Mucosa of rectum (tissue), 2 donors: ENCODE measurements at regions not wholly inside any gene's neighbourhood (a gene's known extent, or its start where the extent isn't known, plus 50 kb on each side); places are given as distances from the start of the nearest gene placed in this dataset.

ENCODE experiments used
- H3K27ac ChIP-seq, 2 donors: one replicate each; pipeline ENCODE4 v1.7.0; 2013; ENCODE audit warnings: inconsistent platforms in 2 of 2, low read depth in 2 of 2, low read length in 2 of 2
- H3K27me3 ChIP-seq, 2 donors: one replicate each; pipeline ENCODE4 v1.7.0; 2013; ENCODE audit warnings: low read length in 2 of 2; ENCODE audit not compliant: control insufficient read depth in 2 of 2, insufficient read depth in 2 of 2
- H3K36me3 ChIP-seq, 2 donors: one replicate each; pipeline ENCODE4 v1.7.0; 2013; ENCODE audit warnings: low read length in 2 of 2; ENCODE audit not compliant: control insufficient read depth in 2 of 2, insufficient read depth in 2 of 2
- H3K4me1 ChIP-seq, 2 donors: one replicate each; pipeline ENCODE4 v1.7.0; 2013; ENCODE audit warnings: low read length in 2 of 2, mild to moderate bottlenecking in 1 of 2; ENCODE audit not compliant: control insufficient read depth in 2 of 2, insufficient read depth in 2 of 2
- H3K4me3 ChIP-seq, 2 donors: one replicate each; pipeline ENCODE4 v1.7.0; 2013; ENCODE audit warnings: low read length in 2 of 2
- H3K9ac ChIP-seq, 2 donors: one replicate each; pipeline ENCODE4 v1.7.0; 2013; ENCODE audit warnings: low read length in 2 of 2, low read depth in 1 of 2, mild to moderate bottlenecking in 1 of 2
- H3K9me3 ChIP-seq, 2 donors: one replicate each; pipeline ENCODE4 v1.7.0; 2013; ENCODE audit warnings: low read length in 2 of 2; ENCODE audit not compliant: control insufficient read depth in 2 of 2
- donor health status: healthy.
- donor health status: Normal muscosa, but diverticular disease.

- Histone ChIP-seq H3K36me3 (no peaks in the 10 kb centered on the region), H3K9ac (no peak overlapping the region), H3K9me3 (no peaks in the 10 kb centered on the region), H3K27me3 (no peaks in the 10 kb centered on the region), H3K27ac (no peak overlapping the region), H3K4me1 (no peaks in the 10 kb centered on the region), H3K4me3 (no peak overlapping the region)
Observed at GRCh38 chr21:16377857-16378256, 648.1 kb downstream of the USP25 start.

DNA sequence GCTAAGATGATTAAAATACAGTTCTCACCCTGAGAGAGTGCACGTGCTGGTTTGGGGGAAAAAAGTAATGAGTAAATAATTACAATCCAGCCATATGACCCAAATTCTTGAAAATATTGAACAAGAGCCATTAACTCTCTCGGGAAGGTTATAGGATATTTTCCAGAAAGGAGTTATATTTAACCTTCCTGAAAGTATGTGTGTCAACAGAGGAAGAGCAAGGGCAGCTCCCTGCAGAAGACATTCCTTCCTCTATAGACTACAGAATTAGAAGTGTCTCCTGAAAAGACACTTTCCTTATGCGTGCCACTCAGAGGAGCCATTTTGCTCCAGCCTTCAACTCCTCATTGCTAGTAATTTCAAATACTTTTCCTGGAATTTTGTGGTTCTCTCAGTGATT, 648.7 kb downstream of the USP25 start:
- H3K9me3 ChIP-seq = no peaks in the 10 kb centered on the region
- no peaks in the 10 kb centered on the region for H3K36me3 ChIP-seq
- H3K27ac ChIP-seq = no peak overlapping the region
- H3K4me1 ChIP-seq = no peaks in the 10 kb centered on the region
- H3K27me3 ChIP-seq = no peaks in the 10 kb centered on the region
- H3K9ac ChIP-seq = no peak overlapping the region
- H3K4me3 ChIP-seq = no peak overlapping the region

- Histone ChIP-seq H3K36me3 (no peaks in the 10 kb centered on the region), H3K27me3 (no peaks in the 10 kb centered on the region), H3K4me3 (no peak overlapping the region)
Observed at GRCh38 chr21:16388291-16388690, 658.5 kb downstream of the USP25 start.

GRCh38 chr21:16388911-16389560, 659.3 kb downstream of the USP25 start:
- Histone ChIP-seq H3K27ac (no peak overlapping the region), H3K9ac (no peak overlapping the region), H3K4me3 (no peak overlapping the region)

More at GRCh38 chr21:16388291-16388690, 658.5 kb downstream of the USP25 start:
- Histone ChIP-seq H3K4me1 (no peaks in the 10 kb centered on the region), H3K9me3 (no peaks in the 10 kb centered on the region), H3K9ac (no peak overlapping the region), H3K27ac (no peak overlapping the region)

DNA sequence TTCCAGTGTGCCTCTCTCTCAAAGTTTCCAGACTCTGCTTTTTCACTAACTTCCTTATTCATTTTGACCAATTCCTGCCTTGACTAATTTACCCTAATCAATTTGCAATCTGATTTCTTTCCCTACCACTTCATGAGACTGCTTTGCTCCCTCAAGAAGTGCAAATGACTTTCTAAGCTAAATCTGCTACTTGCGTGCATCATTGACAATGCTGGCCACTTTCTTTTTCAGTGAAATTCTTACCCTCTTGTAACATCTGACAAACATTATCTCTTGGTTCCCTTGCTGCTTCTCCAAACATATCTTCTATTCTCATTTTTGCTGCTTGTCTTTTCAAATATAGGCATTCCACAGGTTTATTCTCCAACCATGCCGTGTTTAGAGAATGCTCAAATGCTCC, 659.9 kb downstream of the USP25 start:
- H3K9ac ChIP-seq = no peak overlapping the region
- H3K27ac ChIP-seq = no peak overlapping the region
- no peaks in the 10 kb centered on the region for H3K27me3 ChIP-seq
- no peaks in the 10 kb centered on the region for H3K4me1 ChIP-seq
- no peaks in the 10 kb centered on the region for H3K36me3 ChIP-seq
- no peak overlapping the region for H3K4me3 ChIP-seq
- no peaks in the 10 kb centered on the region for H3K9me3 ChIP-seq

More at GRCh38 chr21:16388911-16389560, 659.3 kb downstream of the USP25 start:
- Histone ChIP-seq H3K27me3 (no peaks in the 10 kb centered on the region), H3K4me1 (no peaks in the 10 kb centered on the region), H3K36me3 (no peaks in the 10 kb centered on the region), H3K9me3 (no peaks in the 10 kb centered on the region)

DNA sequence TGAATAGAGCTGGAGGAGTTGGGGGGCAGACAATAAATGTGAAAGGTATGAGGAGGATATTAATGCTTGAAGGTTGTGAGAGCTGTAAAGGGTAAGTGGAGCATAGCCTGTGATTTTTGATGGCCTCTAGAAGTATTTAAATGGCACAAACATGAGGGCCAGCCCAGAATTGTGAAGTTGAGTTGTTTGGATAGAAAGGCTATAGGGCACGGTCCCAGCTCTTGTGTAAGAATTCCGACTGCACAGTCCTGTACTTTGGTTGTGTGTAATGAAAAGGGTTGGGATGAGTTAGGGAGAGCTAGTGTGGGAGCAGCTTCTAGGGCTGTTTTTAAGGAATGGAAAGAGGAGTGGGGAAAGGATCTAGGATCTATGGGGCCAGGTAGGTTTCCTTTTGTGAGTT, 665.5 kb downstream of the USP25 start:
- peaks cover 0 to 2% of the 10 kb centered on the region in 2 donors for H3K9me3 ChIP-seq
- no peak overlapping the region for H3K27ac ChIP-seq
- no peaks in the 10 kb centered on the region for H3K4me1 ChIP-seq
- no peaks in the 10 kb centered on the region for H3K36me3 ChIP-seq
- no peak overlapping the region for H3K9ac ChIP-seq
- H3K27me3 ChIP-seq = no peaks in the 10 kb centered on the region
- H3K4me3 ChIP-seq = no peak overlapping the region

DNA sequence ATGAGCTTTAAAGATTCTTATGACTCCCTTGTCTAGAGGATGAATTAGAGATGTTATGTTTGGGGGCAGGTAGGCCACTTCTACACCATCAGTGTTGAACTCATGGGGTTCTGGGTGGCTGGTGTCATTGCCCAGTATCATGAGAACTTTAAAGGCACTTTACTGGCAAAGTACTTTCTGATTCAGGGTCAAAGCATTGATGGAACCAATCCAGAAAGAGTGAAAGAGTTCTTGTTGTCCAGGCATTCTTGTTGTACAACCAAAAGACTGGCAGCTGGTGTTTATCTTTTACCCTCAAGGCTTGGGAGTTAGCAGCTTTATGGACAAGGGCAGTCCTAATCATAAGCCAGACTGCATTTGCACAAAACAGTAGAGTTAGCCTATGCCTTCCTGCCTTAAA, 673.0 kb downstream of the USP25 start:
- H3K36me3 ChIP-seq = no peaks in the 10 kb centered on the region
- H3K4me3 ChIP-seq = no peak overlapping the region
- H3K27me3 ChIP-seq = no peaks in the 10 kb centered on the region
- no peak overlapping the region for H3K27ac ChIP-seq
- no peaks in the 10 kb centered on the region for H3K4me1 ChIP-seq
- no peak overlapping the region for H3K9ac ChIP-seq
- no peaks in the 10 kb centered on the region for H3K9me3 ChIP-seq

DNA sequence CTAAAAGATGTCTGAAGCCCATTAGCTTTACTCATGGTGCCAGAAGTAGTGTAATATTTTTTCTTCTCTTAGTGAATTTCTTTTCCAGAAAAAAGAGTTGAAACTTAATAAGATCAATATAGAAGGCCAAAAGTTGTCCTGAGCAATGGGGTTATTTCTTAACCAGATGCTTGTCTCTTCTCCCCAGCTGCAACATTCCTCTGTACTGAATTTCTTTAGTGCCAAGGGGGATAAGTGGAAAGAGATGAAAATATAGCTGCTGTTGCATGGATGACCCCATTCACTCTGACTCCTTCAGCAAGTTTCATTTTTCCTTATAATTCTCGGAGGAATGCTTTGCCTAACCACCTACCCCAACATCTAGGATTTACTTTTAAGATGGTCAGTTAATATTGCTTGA, 675.0 kb downstream of the USP25 start:
- Histone ChIP-seq H3K9me3 (no peaks in the 10 kb centered on the region), H3K9ac (no peak overlapping the region), H3K36me3 (no peaks in the 10 kb centered on the region), H3K4me3 (no peak overlapping the region), H3K27ac (no peak overlapping the region), H3K4me1 (no peaks in the 10 kb centered on the region), H3K27me3 (no peaks in the 10 kb centered on the region)

- Histone ChIP-seq H3K9me3 (no peaks in the 10 kb centered on the region), H3K27ac (no peak overlapping the region), H3K36me3 (no peaks in the 10 kb centered on the region), H3K27me3 (no peaks in the 10 kb centered on the region), H3K4me3 (no peak overlapping the region), H3K9ac (no peak overlapping the region), H3K4me1 (no peaks in the 10 kb centered on the region)
Observed at GRCh38 chr21:16406355-16406754, 676.6 kb downstream of the USP25 start.

- Histone ChIP-seq H3K4me1 (no peaks in the 10 kb centered on the region), H3K4me3 (no peak overlapping the region)
Observed at GRCh38 chr21:16407403-16408240, 677.8 kb downstream of the USP25 start.

More at GRCh38 chr21:16407403-16408240, 677.8 kb downstream of the USP25 start:
- no peak overlapping the region for H3K27ac ChIP-seq
- no peaks in the 10 kb centered on the region for H3K36me3 ChIP-seq
- H3K9ac ChIP-seq = no peak overlapping the region
- H3K27me3 ChIP-seq = no peaks in the 10 kb centered on the region
- H3K9me3 ChIP-seq = no peaks in the 10 kb centered on the region
